ENCODE measurements at regions not wholly inside any gene's neighbourhood (a gene's known extent, or its start where the extent isn't known, plus 50 kb on each side); places are given as distances from the start of the nearest gene placed in this dataset.

- Histone ChIP-seq H3K79me1 (ENCODE audit: low read depth in 1 of 2, low read length in 2 of 2) (no peaks in the 10 kb centered on the region), H3K9me1 (ENCODE audit: insufficient read depth, low read length) (no peaks in the 10 kb centered on the region), H3K4me3 (ENCODE audit: insufficient read depth, low read depth, low read length) (no peak overlapping the region), H2AK5ac (ENCODE audit: low read depth, low read length) (no peak overlapping the region), H2BK120ac (ENCODE audit: low read depth, low read length) (no peak overlapping the region), H2BK15ac (ENCODE audit: low read depth, low read length) (no peak overlapping the region), H4K20me1 (ENCODE audit: insufficient read depth, low read length) (no peaks in the 10 kb centered on the region), H3K27me3 (ENCODE audit: control insufficient read depth, insufficient read depth, low read length) (no peaks in the 10 kb centered on the region), H3K14ac (replicated peaks; ENCODE audit: low read depth, low read length) (no peak overlapping the region), H4K91ac (ENCODE audit: insufficient read depth, low read depth, low read length) (no peak overlapping the region), H3K4ac (ENCODE audit: low read depth, low read length) (no peak overlapping the region), H3K27ac (ENCODE audit: insufficient read depth, low read length) (no peak overlapping the region), H3K18ac (ENCODE audit: low read depth, low read length) (no peak overlapping the region), H3K4me2 (ENCODE audit: low read depth, low read length) (no peak overlapping the region), H2AFZ (replicated peaks; ENCODE audit: low read length, poor library complexity) (no peak overlapping the region), H3K56ac (ENCODE audit: extremely low read depth, insufficient read depth, low read length) (no peak overlapping the region), H2BK20ac (ENCODE audit: low read depth, low read length) (no peak overlapping the region), H2BK5ac (ENCODE audit: low read depth, low read length, poor library complexity, severe bottlenecking) (no peak overlapping the region), H3K36me3 (ENCODE audit: control insufficient read depth, insufficient read depth, low read length) (no peaks in the 10 kb centered on the region), H4K5ac (ENCODE audit: low read depth, low read length) (no peak overlapping the region), H3K4me1 (ENCODE audit: control insufficient read depth, insufficient read depth, low read length) (no peaks in the 10 kb centered on the region), H3K23ac (ENCODE audit: low read depth, low read length) (no peak overlapping the region), H3K9me3 (ENCODE audit: control insufficient read depth, insufficient read depth, low read length) (no peaks in the 10 kb centered on the region), H4K8ac (ENCODE audit: low read depth in 2 of 2, low read length in 2 of 2) (no peak overlapping the region), H2AK9ac (replicated peaks; ENCODE audit: low read depth, low read length, poor library complexity) (no peak overlapping the region), H3K9ac (ENCODE audit: low read depth, low read length) (no peak overlapping the region)
- intact Hi-C loops (cut with micrococcal nuclease), result loop anchor here (5.0 kb wide), 1 partner anchor 644 kb away; no protein-coding TSS in a partner anchor
- DNase-seq (no peak), ATAC-seq (ENCODE audit: low read depth) (no peak)
- ChIA-PET CTCF (interaction anchor here (0.6 kb wide), 1 partner anchor 43 kb away, joined by 4 read pairs; no protein-coding TSS in a partner anchor), POLR2A (ENCODE audit: unreplicated experiment) (no interaction called here)
- no CpG with 5 or more reads among the region's 3 CpGs for WGBS, 2 experiments (ENCODE audit: extremely low coverage in 2 of 2, insufficient read length in 1 of 2)
- in situ Hi-C loops (cut with MboI; ENCODE audit: low sequenced_read_pairs), result no loop called here
- dilution Hi-C loops (cut with HindIII; ENCODE audit: low sequenced_read_pairs, unreplicated experiment), result no loop called here
- TF ChIP-seq NFE2L2 (IDR thresholded peaks at IDR 0.05; ENCODE audit: low read depth, low read length) (no peak), POLR2A (IDR thresholded peaks at IDR 0.05; ENCODE audit: low read depth, low read length) (no peak), RCOR1 (IDR thresholded peaks at IDR 0.05; ENCODE audit: insufficient replicate concordance, low read length) (no peak), CHD1 (IDR thresholded peaks at IDR 0.05; ENCODE audit: low read depth, low read length) (no peak), MAFK (IDR thresholded peaks at IDR 0.05; ENCODE audit: low read depth, low read length) (no peak), CEBPB (IDR thresholded peaks at IDR 0.05; ENCODE audit: low read depth, low read length) (no peak), MXI1 (IDR thresholded peaks at IDR 0.05; ENCODE audit: borderline replicate concordance, low read depth, low read length) (no peak), FOS (IDR thresholded peaks at IDR 0.05; ENCODE audit: low read depth, low read length) (no peak), RFX5 (IDR thresholded peaks at IDR 0.05; ENCODE audit: low read depth, low read length) (no peak), RAD21 (IDR thresholded peaks at IDR 0.05; ENCODE audit: low read length) (no peak), SMC3 (IDR thresholded peaks at IDR 0.05; ENCODE audit: low read depth, low read length) (no peak), BHLHE40 (IDR thresholded peaks at IDR 0.05; ENCODE audit: low read depth, low read length) (no peak), CTCF (conservative IDR thresholded peaks at IDR 0.05; ENCODE audit: low read depth, low read length) (no peak), MAZ (IDR thresholded peaks at IDR 0.05; ENCODE audit: borderline replicate concordance, low read depth, low read length) (no peak)
- TF ChIP-seq, protein P1, sequence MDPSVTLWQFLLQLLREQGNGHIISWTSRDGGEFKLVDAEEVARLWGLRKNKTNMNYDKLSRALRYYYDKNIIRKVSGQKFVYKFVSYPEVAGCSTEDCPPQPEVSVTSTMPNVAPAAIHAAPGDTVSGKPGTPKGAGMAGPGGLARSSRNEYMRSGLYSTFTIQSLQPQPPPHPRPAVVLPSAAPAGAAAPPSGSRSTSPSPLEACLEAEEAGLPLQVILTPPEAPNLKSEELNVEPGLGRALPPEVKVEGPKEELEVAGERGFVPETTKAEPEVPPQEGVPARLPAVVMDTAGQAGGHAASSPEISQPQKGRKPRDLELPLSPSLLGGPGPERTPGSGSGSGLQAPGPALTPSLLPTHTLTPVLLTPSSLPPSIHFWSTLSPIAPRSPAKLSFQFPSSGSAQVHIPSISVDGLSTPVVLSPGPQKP (IDR thresholded peaks at IDR 0.05; ENCODE audit: borderline replicate concordance, low read depth, low read length), result no peak
- no TSS peak for BruUV-seq (replicated peaks)
Measured at GRCh38 chr4:130608121-130608520, 1512.2 kb downstream of the C4orf33 start.

Data from IMR-90 (cell line).